NCI-H2081 (cell line): ENCODE measurements at regions not wholly inside any gene's neighbourhood (a gene's known extent, or its start where the extent isn't known, plus 50 kb on each side); places are given as distances from the start of the nearest gene placed in this dataset.

Source experiments
- DNase-seq, 2 experiments: peaks; one replicate each; lab custom pipeline; 2025; lab: John Stamatoyannopoulos, UW

DNA sequence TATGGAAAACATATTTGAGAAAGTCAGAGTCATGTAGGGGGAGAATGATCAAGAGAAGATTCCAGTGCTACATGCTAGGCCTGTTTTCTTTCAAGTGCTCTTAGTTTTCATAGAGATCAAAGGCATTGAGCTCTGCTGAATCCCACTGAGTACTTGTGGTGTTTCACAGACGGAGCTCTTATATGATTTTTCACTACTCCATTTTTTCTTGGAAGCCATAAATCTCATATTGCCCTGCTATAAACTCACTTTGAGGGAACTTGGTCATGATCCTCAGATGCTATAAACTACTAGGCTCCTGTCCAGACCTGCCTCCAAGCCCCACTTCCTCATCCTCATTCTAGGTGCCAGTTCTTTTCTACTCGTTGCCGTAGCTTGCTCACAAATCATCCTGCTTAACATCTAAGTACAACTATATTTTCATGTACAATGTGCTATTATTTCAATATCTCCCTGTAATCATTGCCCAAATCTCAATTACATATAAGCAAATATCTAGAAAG is 180.8 kb upstream of the CCDC179 start:
- no peak for DNase-seq

DNA sequence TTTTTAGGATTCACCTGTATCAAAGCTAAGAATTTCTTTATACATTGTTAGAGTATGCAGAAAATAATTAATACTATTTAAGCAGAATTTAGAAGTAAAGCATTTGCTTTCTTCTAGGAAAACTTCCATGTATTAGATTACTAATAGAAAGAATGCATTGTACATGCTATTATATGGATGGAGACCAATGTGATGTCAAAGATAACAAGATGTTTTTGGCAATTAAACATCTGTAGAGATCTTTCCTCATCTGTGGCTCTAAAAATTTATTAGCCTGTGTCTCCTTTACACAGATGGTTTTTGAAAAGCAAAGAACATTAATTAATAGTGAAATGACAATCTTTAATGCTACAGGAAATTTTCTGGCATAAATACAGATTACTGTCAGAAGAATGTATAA is 198.4 kb upstream of the CCDC179 start:
- no peak for DNase-seq

DNA sequence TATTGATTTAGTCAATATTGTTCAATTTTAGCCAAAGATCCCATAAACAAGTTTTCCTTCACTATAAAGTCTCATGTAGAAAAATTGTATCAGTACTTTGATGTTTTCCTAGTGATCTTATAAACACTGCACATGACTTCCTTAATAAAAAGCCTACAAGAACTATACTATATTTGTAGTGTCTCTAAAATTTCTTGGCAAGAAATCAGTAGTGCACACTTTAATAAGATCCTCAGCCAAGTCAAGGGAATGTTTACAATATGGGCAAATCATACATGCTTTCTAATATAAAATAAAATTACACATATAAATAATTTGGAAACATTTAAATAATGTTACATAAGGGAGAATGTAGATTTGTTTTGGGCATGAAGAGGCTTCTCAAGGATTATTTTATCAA is 203.0 kb upstream of the CCDC179 start:
- no peak for DNase-seq

DNA sequence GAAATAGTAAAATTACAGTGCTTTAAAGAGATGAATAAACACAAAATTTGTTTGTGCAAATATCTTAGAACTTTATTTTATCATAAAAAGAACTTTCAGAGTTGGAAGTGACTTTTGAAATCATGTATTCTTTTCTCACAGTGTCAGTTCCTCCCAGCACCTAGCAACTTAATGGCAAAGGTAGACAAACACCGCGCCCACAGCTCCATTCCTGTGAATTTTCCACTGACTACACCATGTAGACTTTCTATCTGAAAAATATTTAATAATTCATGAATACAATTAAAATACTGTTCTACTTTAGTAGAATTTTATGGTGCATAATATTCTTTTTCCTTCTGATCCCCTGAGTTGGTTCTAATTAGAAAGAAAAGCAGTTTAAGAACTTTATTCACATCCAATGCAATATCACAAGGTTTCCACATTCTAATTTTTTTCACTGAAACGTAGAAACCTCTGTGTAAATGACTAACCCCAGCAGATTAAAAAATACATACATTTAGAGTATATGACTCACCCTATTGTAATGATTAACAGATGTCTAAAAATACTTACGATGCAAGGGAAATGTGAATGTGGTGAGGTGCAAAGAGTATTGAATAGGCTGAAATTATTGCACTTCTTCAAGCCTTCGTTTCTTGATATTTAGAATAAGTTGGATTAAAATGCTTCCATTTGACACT is 218.2 kb upstream of the CCDC179 start:
- DNase-seq: no peak

DNA sequence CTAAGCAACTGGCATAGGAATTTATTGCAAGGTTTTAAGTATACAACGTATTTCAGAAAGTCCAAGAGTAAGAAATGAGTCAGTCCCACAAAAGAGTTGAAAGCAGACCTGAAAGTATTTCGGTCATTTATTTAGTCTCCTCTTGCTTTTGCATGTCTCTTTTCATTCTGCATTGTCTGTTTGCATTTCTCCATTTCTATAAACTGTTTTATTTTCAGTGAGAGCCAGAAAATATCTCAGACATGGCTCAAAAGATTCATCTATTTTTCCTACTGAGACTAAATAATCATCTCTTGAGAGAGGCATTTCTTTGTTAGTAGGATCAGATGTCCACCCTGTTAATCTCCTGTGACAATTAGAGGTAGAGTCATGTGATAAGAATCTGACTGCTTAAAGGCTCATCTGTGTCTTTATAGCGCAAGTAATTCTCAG is 219.1 kb upstream of the CCDC179 start:
- no peak for DNase-seq

- DNase-seq: no peak
Measured at GRCh38 chr11:23087407-23087806, 227.1 kb upstream of the CCDC179 start.

GRCh38 chr11:23090659-23091058 is 230.4 kb upstream of the CCDC179 start:
- DNase-seq: no peak

GRCh38 chr11:23095650-23096189 is 235.4 kb upstream of the CCDC179 start:
- no peak for DNase-seq

DNA sequence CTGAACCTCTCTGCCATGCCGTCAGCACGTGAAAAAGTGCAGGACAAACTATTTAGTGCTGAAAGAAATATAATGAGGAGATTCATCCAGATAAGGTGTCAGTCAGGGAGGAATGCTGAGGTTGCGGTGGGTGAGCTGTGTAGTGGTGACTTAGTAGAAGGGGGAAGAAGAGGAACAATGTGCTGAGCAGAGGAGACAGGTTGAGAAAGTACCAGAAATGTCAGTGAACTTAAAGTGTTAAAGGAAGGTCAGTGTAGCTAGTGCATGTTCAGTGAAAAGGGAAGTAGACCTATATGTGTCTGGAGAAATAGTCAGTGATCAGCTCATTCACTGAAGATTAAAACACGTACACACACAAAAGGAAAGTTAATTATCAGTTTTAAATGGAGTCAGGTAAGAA is 237.6 kb upstream of the CCDC179 start:
- no peak for DNase-seq

- DNase-seq: no peak
Measured at GRCh38 chr11:23099256-23099655, 239.0 kb upstream of the CCDC179 start.

GRCh38 chr11:23100726-23101125 is 240.5 kb upstream of the CCDC179 start:
- DNase-seq: no peak

- DNase-seq: no peak
Measured at GRCh38 chr11:23103416-23103815, 243.1 kb upstream of the CCDC179 start.

GRCh38 chr11:23111527-23111926 is 251.3 kb upstream of the CCDC179 start:
- DNase-seq: no peak

GRCh38 chr11:23112390-23112789 is 252.1 kb upstream of the CCDC179 start:
- no peak for DNase-seq

DNA sequence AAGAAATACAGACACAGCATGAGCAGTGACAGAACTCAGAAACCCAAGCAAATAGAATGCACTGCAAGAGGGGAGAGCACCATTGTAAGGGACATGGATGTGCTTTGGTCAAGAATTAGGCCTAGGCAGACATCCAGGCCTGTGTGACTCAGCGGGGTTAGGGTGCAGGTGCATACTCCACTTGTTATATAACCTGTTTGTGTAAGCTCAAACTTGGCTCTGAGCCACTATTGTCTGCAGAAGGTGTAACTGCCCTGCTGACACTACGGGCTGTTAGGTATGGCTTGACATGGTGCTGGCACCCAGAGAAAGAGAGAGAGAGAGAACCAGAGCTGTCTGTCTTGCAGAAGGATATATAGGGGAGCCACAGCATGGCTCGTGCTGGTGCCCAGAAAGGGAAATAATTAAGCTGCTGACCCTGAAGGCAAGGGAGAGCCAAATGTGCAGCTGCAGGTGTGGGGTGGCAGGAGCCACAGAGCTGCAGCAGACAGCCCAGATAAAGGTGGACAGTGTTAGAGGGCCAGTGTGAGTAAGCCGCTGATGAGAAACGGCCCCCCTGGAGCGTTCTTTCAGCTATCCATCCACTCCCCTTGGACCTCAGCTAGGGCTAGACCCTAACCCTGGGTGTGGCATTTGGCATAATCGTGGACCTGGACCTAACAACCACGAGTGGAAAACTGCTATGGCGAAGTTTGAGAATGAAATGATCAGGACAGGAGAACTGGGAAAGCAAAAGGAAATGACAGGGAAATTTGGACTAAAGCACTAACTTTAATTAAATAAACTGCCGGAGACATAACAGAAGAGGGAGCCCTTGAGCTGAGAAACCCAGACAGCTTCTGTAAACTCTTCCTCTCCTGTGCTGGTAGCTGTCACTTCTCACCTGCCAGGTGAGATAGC is 253.0 kb upstream of the CCDC179 start:
- peak; percentile 75 to 86 for DNase-seq

GRCh38 chr11:23113887-23114216 is 253.6 kb upstream of the CCDC179 start:
- no peak for DNase-seq

DNA sequence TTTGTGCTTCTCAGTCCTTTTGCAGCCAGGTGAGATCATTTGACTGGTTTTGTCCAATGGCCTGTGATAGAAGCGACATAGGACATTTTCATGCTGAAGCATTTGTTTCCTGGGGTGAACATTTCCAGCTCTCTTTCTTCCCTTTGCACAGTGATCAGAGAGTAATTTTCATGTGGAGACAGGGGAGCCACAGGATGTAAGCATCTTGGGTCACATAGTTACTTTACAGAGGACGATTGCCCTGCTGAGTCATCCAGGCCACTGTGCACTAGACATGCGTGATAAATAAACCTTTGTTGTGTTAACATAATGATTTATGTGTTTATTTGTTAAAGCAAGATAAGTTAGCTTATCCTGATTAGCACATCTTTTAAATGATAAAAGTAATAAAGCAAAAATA is 263.5 kb upstream of the CCDC179 start:
- DNase-seq: no peak

- no peak for DNase-seq
Measured at GRCh38 chr11:23124249-23124648, 264.0 kb upstream of the CCDC179 start.

DNA sequence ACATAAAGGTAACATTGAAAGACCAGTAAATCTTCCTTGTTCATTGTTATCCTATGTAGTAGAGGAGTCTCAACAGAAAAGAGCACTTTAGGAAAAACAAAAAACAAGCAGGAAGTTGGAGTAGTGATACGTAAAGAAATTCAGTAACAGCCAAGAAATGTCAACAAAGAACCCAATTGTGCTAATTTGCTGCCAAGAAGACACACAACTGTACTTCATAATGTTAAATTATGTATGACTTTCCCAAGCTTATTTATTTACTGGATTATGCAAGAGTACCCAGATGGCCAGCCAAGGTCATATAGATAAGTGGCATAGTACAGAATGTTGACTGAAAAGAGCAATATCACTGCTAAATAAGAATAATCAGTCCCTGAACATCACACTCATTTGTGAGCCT is 264.7 kb upstream of the CCDC179 start:
- DNase-seq: no peak

DNA sequence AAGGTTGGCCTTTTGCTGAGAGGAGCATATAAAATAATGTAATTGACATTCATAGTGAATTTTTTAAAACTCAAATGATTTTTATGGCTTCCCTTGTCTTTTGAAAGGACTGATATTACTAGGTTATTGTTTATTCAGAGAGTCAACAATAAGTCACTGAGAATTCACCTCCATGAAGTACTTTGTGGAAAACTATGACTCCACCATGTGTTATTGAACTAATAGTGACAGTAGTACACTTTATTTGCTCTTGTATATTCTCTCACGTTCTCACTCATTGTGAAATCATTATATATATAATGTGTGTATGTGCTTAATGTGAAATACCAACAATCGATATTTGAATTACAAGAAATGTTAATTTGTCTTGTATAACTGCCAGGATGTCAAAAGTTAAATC is 267.4 kb upstream of the CCDC179 start:
- no peak for DNase-seq

GRCh38 chr11:23134627-23135026 is 274.4 kb upstream of the CCDC179 start:
- no peak for DNase-seq

DNA sequence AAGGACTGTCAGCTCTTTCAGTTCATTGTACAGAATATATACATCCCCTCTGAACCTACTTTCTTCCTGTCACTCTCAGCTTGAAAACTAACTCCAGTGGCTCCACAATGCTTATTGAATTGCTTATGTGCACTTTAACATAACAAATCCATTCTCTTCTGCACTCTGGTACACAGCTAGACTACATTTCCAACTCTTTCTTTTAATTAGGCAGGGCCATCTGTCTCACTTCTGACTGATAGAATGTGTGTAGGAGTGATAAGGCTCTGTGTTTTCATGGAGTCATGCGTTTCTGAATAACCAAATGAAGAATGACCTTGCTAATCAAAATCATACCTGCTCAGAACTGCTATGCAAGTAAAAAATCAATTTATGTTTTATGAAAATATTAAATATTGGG is 278.5 kb upstream of the CCDC179 start:
- no peak for DNase-seq

GRCh38 chr11:23143022-23143421 is 282.7 kb upstream of the CCDC179 start:
- DNase-seq: no peak
